GM23338 (cell line): ENCODE measurements at regions not wholly inside any gene's neighbourhood (a gene's known extent, or its start where the extent isn't known, plus 50 kb on each side); places are given as distances from the start of the nearest gene placed in this dataset.

ENCODE experiments used
- CREB1 ChIP-seq: fragments of 250-450 bp; sonication (Bioruptor Pico); IDR thresholded peaks from 2 replicates; pipeline ENCODE4 v1.5.0; 2020; ENCODE audit warnings: low read depth, mild to moderate bottlenecking, moderate library complexity
- CTCF ChIP-seq, 2 experiments: fragments of 200-600 bp in 1 of 2; sonication (generic) in 1 of 2; conservative IDR thresholded peaks; 2 replicates each; pipeline versions ENCODE4 v1.5.1 to v1.6.1; 2016 to 2017; ENCODE audit warnings: antibody characterized with exemption in 2 of 2, low read depth in 2 of 2, mild to moderate bottlenecking in 2 of 2, moderate library complexity in 1 of 2
- EZH2 ChIP-seq: fragments of 200-600 bp; sonication (generic); IDR thresholded peaks from one replicate; pipeline ENCODE4 v1.8.0; 2017; ENCODE audit warnings: antibody characterized with exemption, mild to moderate bottlenecking, low read depth; ENCODE audit not compliant: unreplicated experiment
- POLR2AphosphoS5 ChIP-seq: IDR thresholded peaks from 2 replicates; pipeline ENCODE4 v1.6.1; 2016; ENCODE audit warnings: antibody characterized with exemption, low read depth
- REST ChIP-seq: IDR thresholded peaks from one replicate; pipeline ENCODE4 v1.6.1; 2018; ENCODE audit warnings: antibody characterized with exemption; ENCODE audit not compliant: unreplicated experiment
- ZNF114 ChIP-seq: fragments of 250-450 bp; sonication (Bioruptor Pico); IDR thresholded peaks from 2 replicates; pipeline ENCODE4 v1.5.0; 2020; ENCODE audit warnings: mild to moderate bottlenecking, moderate library complexity

- no peak for TF ChIP-seq CREB1 (CRISPR knock-in tag)
- no peak for TF ChIP-seq CTCF (conservative IDR thresholded peaks at IDR 0.05; ENCODE audit: low read depth in 2 of 2)
- TF ChIP-seq ZNF114 (CRISPR knock-in tag) = no peak
- no peak for TF ChIP-seq POLR2AphosphoS5
- TF ChIP-seq EZH2 = no peak
- no peak for TF ChIP-seq REST
These were observed 102.8 kb upstream of the SMIM36 start for GRCh38 chr17:55614061-55614460.
